ENCODE measurements at regions not wholly inside any gene's neighbourhood (a gene's known extent, or its start where the extent isn't known, plus 50 kb on each side); places are given as distances from the start of the nearest gene placed in this dataset.

DNA sequence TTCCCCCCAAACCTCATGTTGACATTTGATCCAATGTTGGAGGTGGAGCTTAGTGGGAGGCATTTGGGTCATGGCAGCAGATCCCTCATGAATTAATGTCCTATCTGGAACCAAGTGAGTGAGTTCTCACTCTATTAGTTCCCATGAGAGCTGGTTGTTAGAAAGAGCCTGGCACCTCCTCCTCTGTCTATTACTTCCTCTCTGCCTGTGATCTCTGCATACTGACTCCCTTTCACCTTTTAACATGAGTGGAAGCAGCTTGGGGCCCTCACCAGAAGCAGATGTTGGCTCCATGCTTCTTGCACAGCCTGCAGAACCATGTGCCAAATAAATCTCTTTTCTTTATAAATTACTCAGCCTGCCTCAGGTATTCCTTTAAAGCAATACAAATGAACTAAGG, 127.3 kb upstream of the RALGAPA2 start:
- no peak for TF ChIP-seq TBP (CRISPR knock-in tag; IDR thresholded peaks at IDR 0.05)
- TF ChIP-seq CREB1 (IDR thresholded peaks at IDR 0.05), result no peak
- no peak for TF ChIP-seq CREB1 (CRISPR knock-in tag; IDR thresholded peaks at IDR 0.05)
- no peak for TF ChIP-seq ZBTB21 (CRISPR knock-in tag; IDR thresholded peaks at IDR 0.05)
- TF ChIP-seq EZH2 (conservative IDR thresholded peaks at IDR 0.05; ENCODE audit: low read depth, low read length), result no peak
- no peak for TF ChIP-seq ATF2 (CRISPR knock-in tag; IDR thresholded peaks at IDR 0.05)
- TF ChIP-seq, protein P1, sequence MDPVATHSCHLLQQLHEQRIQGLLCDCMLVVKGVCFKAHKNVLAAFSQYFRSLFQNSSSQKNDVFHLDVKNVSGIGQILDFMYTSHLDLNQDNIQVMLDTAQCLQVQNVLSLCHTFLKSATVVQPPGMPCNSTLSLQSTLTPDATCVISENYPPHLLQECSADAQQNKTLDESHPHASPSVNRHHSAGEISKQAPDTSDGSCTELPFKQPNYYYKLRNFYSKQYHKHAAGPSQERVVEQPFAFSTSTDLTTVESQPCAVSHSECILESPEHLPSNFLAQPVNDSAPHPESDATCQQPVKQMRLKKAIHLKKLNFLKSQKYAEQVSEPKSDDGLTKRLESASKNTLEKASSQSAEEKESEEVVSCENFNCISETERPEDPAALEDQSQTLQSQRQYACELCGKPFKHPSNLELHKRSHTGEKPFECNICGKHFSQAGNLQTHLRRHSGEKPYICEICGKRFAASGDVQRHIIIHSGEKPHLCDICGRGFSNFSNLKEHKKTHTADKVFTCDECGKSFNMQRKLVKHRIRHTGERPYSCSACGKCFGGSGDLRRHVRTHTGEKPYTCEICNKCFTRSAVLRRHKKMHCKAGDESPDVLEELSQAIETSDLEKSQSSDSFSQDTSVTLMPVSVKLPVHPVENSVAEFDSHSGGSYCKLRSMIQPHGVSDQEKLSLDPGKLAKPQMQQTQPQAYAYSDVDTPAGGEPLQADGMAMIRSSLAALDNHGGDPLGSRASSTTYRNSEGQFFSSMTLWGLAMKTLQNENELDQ (CRISPR knock-in tag; IDR thresholded peaks at IDR 0.05; ENCODE audit: borderline replicate concordance), result no peak
- TF ChIP-seq ZNF577 (CRISPR knock-in tag; IDR thresholded peaks at IDR 0.05; ENCODE audit: borderline replicate concordance, low read depth), result no peak
- TF ChIP-seq FOXJ3 (CRISPR knock-in tag; IDR thresholded peaks at IDR 0.05; ENCODE audit: borderline replicate concordance), result no peak
- TF ChIP-seq GABPB1 (CRISPR knock-in tag; IDR thresholded peaks at IDR 0.05), result no peak
- TF ChIP-seq CTCF (CRISPR knock-in tag; IDR thresholded peaks at IDR 0.05), result no peak
- no peak for TF ChIP-seq HOXA7 (CRISPR knock-in tag; IDR thresholded peaks at IDR 0.05)
- TF ChIP-seq, protein P2, sequence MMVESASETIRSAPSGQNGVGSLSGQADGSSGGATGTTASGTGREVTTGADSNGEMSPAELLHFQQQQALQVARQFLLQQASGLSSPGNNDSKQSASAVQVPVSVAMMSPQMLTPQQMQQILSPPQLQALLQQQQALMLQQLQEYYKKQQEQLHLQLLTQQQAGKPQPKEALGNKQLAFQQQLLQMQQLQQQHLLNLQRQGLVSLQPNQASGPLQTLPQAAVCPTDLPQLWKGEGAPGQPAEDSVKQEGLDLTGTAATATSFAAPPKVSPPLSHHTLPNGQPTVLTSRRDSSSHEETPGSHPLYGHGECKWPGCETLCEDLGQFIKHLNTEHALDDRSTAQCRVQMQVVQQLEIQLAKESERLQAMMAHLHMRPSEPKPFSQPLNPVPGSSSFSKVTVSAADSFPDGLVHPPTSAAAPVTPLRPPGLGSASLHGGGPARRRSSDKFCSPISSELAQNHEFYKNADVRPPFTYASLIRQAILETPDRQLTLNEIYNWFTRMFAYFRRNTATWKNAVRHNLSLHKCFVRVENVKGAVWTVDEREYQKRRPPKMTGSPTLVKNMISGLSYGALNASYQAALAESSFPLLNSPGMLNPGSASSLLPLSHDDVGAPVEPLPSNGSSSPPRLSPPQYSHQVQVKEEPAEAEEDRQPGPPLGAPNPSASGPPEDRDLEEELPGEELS (CRISPR knock-in tag; IDR thresholded peaks at IDR 0.05), result no peak
- no peak for TF ChIP-seq SRY (CRISPR knock-in tag; IDR thresholded peaks at IDR 0.05)
- TF ChIP-seq EP300 (IDR thresholded peaks at IDR 0.05; ENCODE audit: low read depth in 2 of 2, low read length in 2 of 2), result no peak
- no peak for TF ChIP-seq EP300 (CRISPR knock-in tag; IDR thresholded peaks at IDR 0.05; ENCODE audit: borderline replicate concordance)
